CD4-positive, CD25-positive, alpha-beta regulatory T cell (primary cell): ENCODE measurements at regions not wholly inside any gene's neighbourhood (a gene's known extent, or its start where the extent isn't known, plus 50 kb on each side); places are given as distances from the start of the nearest gene placed in this dataset.
"Not testable (repeated sequence)": the region's sequence is repeated elsewhere in the genome, so short reads cannot be mapped to it uniquely, and the experiment has no call there.

Experiments used
- ATAC-seq, 2 donors: fragments of 150-1000 bp; cut with Tn5 transposase; one replicate each; pipeline ENCODE4 v1.10.0; 2021; ENCODE audit warnings: low read depth in 2 of 2, moderate number of reproducible peaks in 2 of 2, moderate library complexity in 1 of 2
- DNase-seq, 3 donors: peaks; one replicate each; pipeline versions ENCODE4 v3.0.0 to v3.0.0-alpha.2; 2012 to 2022; ENCODE audit warnings: mixed read lengths in 1 of 3
- H3K27ac ChIP-seq: one replicate; pipeline ENCODE4 v1.7.0; 2013; ENCODE audit warnings: mild to moderate bottlenecking, low read length; ENCODE audit not compliant: insufficient read depth, poor library complexity, severe bottlenecking
- H3K27me3 ChIP-seq: one replicate; pipeline ENCODE4 v1.7.0; 2013; ENCODE audit warnings: low read length; ENCODE audit not compliant: control insufficient read depth, insufficient read depth
- H3K36me3 ChIP-seq: one replicate; pipeline ENCODE4 v1.7.0; 2013; ENCODE audit warnings: mild to moderate bottlenecking, low read length, moderate library complexity; ENCODE audit not compliant: control insufficient read depth, insufficient read depth
- H3K4me1 ChIP-seq: 2 replicates; pipeline ENCODE4 v1.7.0; 2013; ENCODE audit warnings: mild to moderate bottlenecking, low read length; ENCODE audit not compliant: insufficient read depth, control insufficient read depth, poor library complexity, severe bottlenecking
- H3K4me3 ChIP-seq: one replicate; pipeline ENCODE4 v1.7.0; 2013; ENCODE audit warnings: low read depth, mild to moderate bottlenecking, low read length, moderate library complexity
- H3K9me3 ChIP-seq, 2 experiments: 1 replicate in 1 of 2; 2 replicates in 1 of 2; pipeline ENCODE4 v1.7.0; 2013; ENCODE audit warnings: low read length in 2 of 2, mild to moderate bottlenecking in 1 of 2, moderate library complexity in 1 of 2; ENCODE audit not compliant: control insufficient read depth in 2 of 2
- H3K27ac Mint-ChIP-seq, 3 donors: one replicate each; pipeline ENCODE4 v1.8.0; 2020 to 2022; ENCODE audit warnings: mild to moderate bottlenecking in 3 of 3, mixed read lengths in 3 of 3, moderate library complexity in 2 of 3
- H3K27me3 Mint-ChIP-seq: one replicate; pipeline ENCODE4 v1.8.0; 2022; ENCODE audit warnings: mild to moderate bottlenecking, mixed read lengths
- H3K36me3 Mint-ChIP-seq: one replicate; pipeline ENCODE4 v1.8.0; 2020; ENCODE audit warnings: mixed read lengths
- H3K4me1 Mint-ChIP-seq, 4 donors: one replicate each; pipeline ENCODE4 v1.8.0; 2020 to 2022; ENCODE audit warnings: mixed read lengths in 4 of 4, mild to moderate bottlenecking in 1 of 4
- H3K4me3 Mint-ChIP-seq, 4 donors: one replicate each; pipeline ENCODE4 v1.8.0; 2020 to 2022; ENCODE audit warnings: mild to moderate bottlenecking in 4 of 4, mixed read lengths in 4 of 4, moderate library complexity in 3 of 4
- H3K9me3 Mint-ChIP-seq, 7 donors: one replicate each; pipeline ENCODE4 v1.8.0; 2020 to 2022; ENCODE audit warnings: mixed read lengths in 7 of 7, mild to moderate bottlenecking in 3 of 7, moderate library complexity in 2 of 7

DNA sequence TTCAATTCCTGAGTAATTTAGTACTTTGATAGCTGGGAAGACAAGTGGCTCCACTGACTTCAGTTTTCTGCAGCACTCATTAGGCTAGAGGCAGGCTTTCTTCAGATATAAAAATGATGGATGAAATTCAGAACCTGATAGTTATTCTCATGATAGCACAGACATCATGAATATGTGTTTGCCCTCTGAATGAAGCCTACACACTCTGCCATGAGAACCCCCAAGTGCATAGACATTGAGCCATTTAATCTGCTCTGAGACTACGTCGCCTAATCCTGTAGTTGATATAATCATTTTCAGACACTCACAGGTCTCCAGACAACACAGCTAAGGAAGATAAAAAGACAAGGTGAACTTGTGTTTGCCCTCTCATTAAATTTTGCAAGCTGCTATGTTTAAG is 566.1 kb downstream of the AMY1C start:
- no peaks in the 10 kb centered on the region for H3K27me3 Mint-ChIP-seq
- H3K36me3 ChIP-seq, result no peaks in the 10 kb centered on the region
- H3K27ac Mint-ChIP-seq, result no peak overlapping the region
- H3K27ac ChIP-seq, result no peak overlapping the region
- H3K9me3 ChIP-seq, result no peaks in the 10 kb centered on the region
- H3K4me3 ChIP-seq, result no peak overlapping the region
- ATAC-seq, result no peak
- no peak for DNase-seq
- H3K4me1 Mint-ChIP-seq, result no peaks in the 10 kb centered on the region
- H3K4me3 Mint-ChIP-seq, result no peak overlapping the region
- H3K36me3 Mint-ChIP-seq, result no peaks in the 10 kb centered on the region
- H3K4me1 ChIP-seq, result no peaks in the 10 kb centered on the region
- H3K9me3 Mint-ChIP-seq, result peaks cover 2 to 33% (median 12%) of the 10 kb centered on the region in 7 donors
- no peaks in the 10 kb centered on the region for H3K27me3 ChIP-seq

GRCh38 chr1:104322131-104322530 is 572.4 kb downstream of the AMY1C start:
- Mint-ChIP-seq H3K4me1 (no peaks in the 10 kb centered on the region), H3K9me3 (peaks cover 0 to 28% (median 9%) of the 10 kb centered on the region in 7 donors), H3K4me3 (no peak overlapping the region), H3K27ac (no peak overlapping the region), H3K27me3 (no peaks in the 10 kb centered on the region), H3K36me3 (no peaks in the 10 kb centered on the region)
- Histone ChIP-seq H3K27ac (no peak overlapping the region), H3K36me3 (no peaks in the 10 kb centered on the region), H3K9me3 (no peaks in the 10 kb centered on the region), H3K4me1 (no peaks in the 10 kb centered on the region), H3K27me3 (no peaks in the 10 kb centered on the region), H3K4me3 (no peak overlapping the region)
- ATAC-seq (no peak), DNase-seq (no peak)

- Mint-ChIP-seq H3K27ac (no peak overlapping the region), H3K36me3 (no peaks in the 10 kb centered on the region), H3K27me3 (no peaks in the 10 kb centered on the region), H3K4me3 (no peak overlapping the region), H3K4me1 (no peaks in the 10 kb centered on the region), H3K9me3 (peaks cover 0 to 25% (median 8%) of the 10 kb centered on the region in 7 donors)
- no peaks in the 10 kb centered on the region for H3K36me3 ChIP-seq
- H3K4me3 ChIP-seq, result no peak overlapping the region
- no peak for ATAC-seq
- H3K27me3 ChIP-seq, result no peaks in the 10 kb centered on the region
- no peak for DNase-seq
- H3K27ac ChIP-seq, result no peak overlapping the region
- H3K4me1 ChIP-seq, result no peaks in the 10 kb centered on the region
- no peaks in the 10 kb centered on the region for H3K9me3 ChIP-seq
These were observed 579.6 kb downstream of the AMY1C start for GRCh38 chr1:104329278-104329677.

GRCh38 chr1:104331763-104332162 is 582.1 kb downstream of the AMY1C start:
- Histone ChIP-seq H3K36me3 (no peaks in the 10 kb centered on the region), H3K27ac (no peak overlapping the region), H3K9me3 (no peaks in the 10 kb centered on the region), H3K27me3 (no peaks in the 10 kb centered on the region), H3K4me3 (no peak overlapping the region), H3K4me1 (no peaks in the 10 kb centered on the region)
- ATAC-seq, result no peak
- Mint-ChIP-seq H3K4me3 (no peak overlapping the region), H3K9me3 (peaks cover 0 to 36% (median 10%) of the 10 kb centered on the region in 7 donors), H3K27me3 (no peaks in the 10 kb centered on the region), H3K4me1 (no peaks in the 10 kb centered on the region), H3K36me3 (no peaks in the 10 kb centered on the region), H3K27ac (no peak overlapping the region)
- no peak for DNase-seq

DNA sequence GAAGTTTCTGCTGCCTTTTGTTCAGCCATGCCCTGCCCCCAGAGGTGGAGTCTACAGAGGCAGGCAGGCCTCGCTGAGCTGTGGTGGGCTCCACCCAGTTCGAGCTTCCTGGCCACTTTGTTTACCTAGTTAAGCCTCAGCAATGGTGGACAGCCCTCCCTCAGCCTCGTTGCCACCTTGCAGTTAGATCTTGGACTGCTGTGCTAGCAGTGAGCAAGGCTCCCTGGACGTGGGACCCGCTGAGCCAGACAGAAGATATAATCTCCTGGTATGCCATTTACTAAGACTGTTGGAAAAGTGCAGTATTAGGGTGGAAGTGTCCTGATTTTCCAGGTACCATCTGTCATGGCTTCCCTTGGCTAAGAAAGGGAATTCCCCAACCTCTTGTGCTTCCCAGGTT is 588.2 kb downstream of the AMY1C start:
- H3K4me1 Mint-ChIP-seq, H3K27ac ChIP-seq, H3K27me3 Mint-ChIP-seq, H3K4me3 Mint-ChIP-seq, H3K4me3 ChIP-seq, H3K27ac Mint-ChIP-seq, H3K36me3 ChIP-seq, H3K27me3 ChIP-seq, H3K36me3 Mint-ChIP-seq, ATAC-seq, H3K9me3 ChIP-seq, DNase-seq, H3K4me1 ChIP-seq: not testable (repeated sequence)
- peaks cover under 1 to 39% (median 10%) of the 10 kb centered on the region in 7 donors for H3K9me3 Mint-ChIP-seq

DNA sequence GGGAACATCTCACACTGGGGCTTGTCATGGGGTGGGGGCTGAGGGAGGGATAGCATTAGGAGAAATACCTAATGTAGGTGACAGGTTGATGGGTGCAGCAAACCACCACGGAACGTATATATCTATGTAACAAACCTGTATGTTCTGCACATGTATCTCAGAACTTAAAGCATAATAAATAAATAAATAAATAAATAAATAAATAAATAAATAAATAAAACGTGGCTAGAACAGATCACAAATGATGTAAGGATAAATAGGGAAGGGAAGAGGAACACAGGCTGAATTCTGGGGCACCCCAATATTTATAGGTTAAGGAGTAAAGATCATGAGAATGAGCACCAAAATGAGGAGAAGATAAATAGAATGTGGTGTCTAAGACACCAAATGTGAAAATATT is 592.2 kb downstream of the AMY1C start:
- Histone ChIP-seq H3K9me3 (peaks cover 0 to 1% of the 10 kb centered on the region in 2 experiments), H3K4me1 (no peaks in the 10 kb centered on the region), H3K27me3 (no peaks in the 10 kb centered on the region), H3K4me3 (no peak overlapping the region), H3K27ac (no peak overlapping the region), H3K36me3 (no peaks in the 10 kb centered on the region)
- no peaks in the 10 kb centered on the region for H3K36me3 Mint-ChIP-seq
- no peaks in the 10 kb centered on the region for H3K4me1 Mint-ChIP-seq
- H3K9me3 Mint-ChIP-seq, result peaks cover 5 to 32% (median 16%) of the 10 kb centered on the region in 7 donors
- no peak for DNase-seq
- H3K4me3 Mint-ChIP-seq, result no peak overlapping the region
- no peak for ATAC-seq
- no peaks in the 10 kb centered on the region for H3K27me3 Mint-ChIP-seq
- no peak overlapping the region for H3K27ac Mint-ChIP-seq

- DNase-seq, result no peak
- Histone ChIP-seq H3K27ac (no peak overlapping the region), H3K4me1 (no peaks in the 10 kb centered on the region), H3K27me3 (no peaks in the 10 kb centered on the region), H3K36me3 (no peaks in the 10 kb centered on the region), H3K4me3 (no peak overlapping the region), H3K9me3 (peaks cover 0 to 2% of the 10 kb centered on the region in 2 experiments)
- Mint-ChIP-seq H3K27ac (no peak overlapping the region), H3K27me3 (no peaks in the 10 kb centered on the region), H3K9me3 (peaks cover 1 to 19% (median 8%) of the 10 kb centered on the region in 7 donors), H3K36me3 (no peaks in the 10 kb centered on the region), H3K4me3 (no peak overlapping the region), H3K4me1 (no peaks in the 10 kb centered on the region)
- no peak for ATAC-seq
These were observed 598.6 kb downstream of the AMY1C start for GRCh38 chr1:104348277-104348676.

GRCh38 chr1:104353580-104353979 is 603.9 kb downstream of the AMY1C start:
- no peak for ATAC-seq

More at GRCh38 chr1:104353580-104353979, 603.9 kb downstream of the AMY1C start:
- no peaks in the 10 kb centered on the region for H3K27me3 Mint-ChIP-seq
- Histone ChIP-seq H3K4me1 (no peaks in the 10 kb centered on the region), H3K27ac (no peak overlapping the region), H3K4me3 (no peak overlapping the region), H3K36me3 (no peaks in the 10 kb centered on the region), H3K27me3 (no peaks in the 10 kb centered on the region), H3K9me3 (peaks cover 0 to 2% of the 10 kb centered on the region in 2 experiments)
- peaks cover 0 to 18% (median 4%) of the 10 kb centered on the region in 7 donors for H3K9me3 Mint-ChIP-seq
- H3K27ac Mint-ChIP-seq, result no peak overlapping the region
- H3K4me3 Mint-ChIP-seq, result no peak overlapping the region
- no peaks in the 10 kb centered on the region for H3K4me1 Mint-ChIP-seq
- no peaks in the 10 kb centered on the region for H3K36me3 Mint-ChIP-seq
- no peak for DNase-seq
